HEK293T (cell line): ENCODE measurements at regions not wholly inside any gene's neighbourhood (a gene's known extent, or its start where the extent isn't known, plus 50 kb on each side); places are given as distances from the start of the nearest gene placed in this dataset.

Source experiments
- ARNT ChIP-seq: fragments of 450-650 bp; IDR thresholded peaks from 2 replicates; pipeline ENCODE4 v1.6.1; 2017; ENCODE audit warnings: mild to moderate bottlenecking
- ELF4 ChIP-seq: fragments of 450-650 bp; IDR thresholded peaks from 2 replicates; pipeline ENCODE4 v1.6.1; 2017; ENCODE audit warnings: antibody characterized with exemption
- FOXA1 ChIP-seq: fragments of 450-650 bp; IDR thresholded peaks from 2 replicates; pipeline ENCODE4 v1.6.1; 2016; ENCODE audit warnings: mild to moderate bottlenecking
- FOXK2 ChIP-seq: fragments of 450-650 bp; IDR thresholded peaks from 2 replicates; pipeline ENCODE4 v1.6.1; 2016; ENCODE audit warnings: mild to moderate bottlenecking
- HDGF ChIP-seq: fragments of 450-650 bp; IDR thresholded peaks from 2 replicates; pipeline ENCODE4 v1.6.1; 2017; ENCODE audit warnings: antibody characterized with exemption, borderline replicate concordance
- L3MBTL2 ChIP-seq: fragments of 450-650 bp; conservative IDR thresholded peaks from 2 replicates; pipeline ENCODE4 v1.6.1; 2016; ENCODE audit warnings: mild to moderate bottlenecking
- LEF1 ChIP-seq: fragments of 450-650 bp; IDR thresholded peaks from 2 replicates; pipeline ENCODE4 v1.6.1; 2017; ENCODE audit warnings: mild to moderate bottlenecking, borderline replicate concordance
- SUZ12 ChIP-seq: fragments of 450-650 bp; IDR thresholded peaks from 2 replicates; pipeline ENCODE4 v1.6.1; 2016; ENCODE audit warnings: mild to moderate bottlenecking
- TARDBP ChIP-seq: fragments of 450-650 bp; IDR thresholded peaks from 2 replicates; pipeline ENCODE4 v1.6.1; 2016

DNA sequence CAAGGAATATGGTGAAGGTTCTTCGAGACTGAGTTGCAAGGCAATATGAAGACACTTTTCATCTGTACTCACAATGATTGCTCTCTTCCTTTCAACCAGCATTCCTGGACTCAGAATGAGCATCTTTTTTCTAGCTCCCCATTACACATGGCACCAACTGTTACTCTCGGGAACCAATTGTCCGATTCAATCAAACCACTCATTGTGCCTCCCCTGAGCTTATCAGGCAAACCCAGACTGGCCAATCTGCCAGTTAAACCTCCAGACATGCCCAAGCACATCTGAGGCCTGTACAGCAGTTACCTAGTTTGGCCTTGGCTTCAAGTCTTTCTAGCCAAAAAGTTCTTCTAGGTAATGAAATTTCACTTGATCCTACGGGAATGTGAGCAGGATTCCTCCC, 164.1 kb downstream of the ID4 start:
- no peak for TF ChIP-seq ARNT
- TF ChIP-seq HDGF = no peak
- no peak for TF ChIP-seq FOXK2
- TF ChIP-seq TARDBP = no peak
- no peak for TF ChIP-seq FOXA1
- no peak for TF ChIP-seq L3MBTL2
- no peak for TF ChIP-seq ELF4
- no peak for TF ChIP-seq LEF1
- no peak for TF ChIP-seq SUZ12
